Nephron (organoid): ENCODE measurements at regions not wholly inside any gene's neighbourhood (a gene's known extent, or its start where the extent isn't known, plus 50 kb on each side); places are given as distances from the start of the nearest gene placed in this dataset.
"Not testable (repeated sequence)": the region's sequence is repeated elsewhere in the genome, so short reads cannot be mapped to it uniquely, and the experiment has no call there.

Source experiments
- H3K27ac Mint-ChIP-seq, 3 experiments: 2 replicates each; pipeline ENCODE4 v1.8.0; 2020; ENCODE audit warnings: mixed read lengths in 3 of 3, mild to moderate bottlenecking in 2 of 3, moderate library complexity in 1 of 3
- H3K27me3 Mint-ChIP-seq: 2 replicates; pipeline ENCODE4 v1.8.0; 2021; ENCODE audit warnings: low read depth, mild to moderate bottlenecking, moderate library complexity, mixed read lengths
- H3K36me3 Mint-ChIP-seq: 2 replicates; pipeline ENCODE4 v1.8.0; 2020; ENCODE audit warnings: low read depth, mixed read lengths
- H3K4me1 Mint-ChIP-seq: 2 replicates; pipeline ENCODE4 v1.8.0; 2020; ENCODE audit warnings: mixed read lengths
- H3K4me3 Mint-ChIP-seq, 3 experiments: 2 replicates each; pipeline ENCODE4 v1.8.0; 2020; ENCODE audit warnings: mild to moderate bottlenecking in 3 of 3, mixed read lengths in 3 of 3, moderate library complexity in 2 of 3
- H3K9me3 Mint-ChIP-seq: 2 replicates; pipeline ENCODE4 v1.8.0; 2020; ENCODE audit warnings: mixed read lengths
- CTCF ChIP-seq, 3 experiments: fragments of 200-600 bp; sonication (generic); IDR thresholded peaks; one replicate each; pipeline ENCODE4 v1.5.0; 2021; ENCODE audit warnings: antibody characterized with exemption in 3 of 3; ENCODE audit not compliant: unreplicated experiment in 3 of 3

GRCh38 chr15:81807806-81808205, 238.0 kb downstream of the MEX3B start:
- Mint-ChIP-seq H3K4me3 (no peak overlapping the region), H3K27ac (peak overlapping the region in 2 of 3 experiments; percentile 13 to 20), H3K9me3 (peaks cover 7% of the 10 kb centered on the region), H3K27me3 (no peaks in the 10 kb centered on the region), H3K36me3 (no peaks in the 10 kb centered on the region), H3K4me1 (peaks cover 40% of the 10 kb centered on the region)
- TF ChIP-seq CTCF (IDR thresholded peaks at IDR 0.05; ENCODE audit: unreplicated experiment in 3 of 3), result no peak

- Mint-ChIP-seq H3K36me3 (no peaks in the 10 kb centered on the region), H3K27ac (peak overlapping the region in 2 of 3 experiments; percentile 19 to 20)
Observed at GRCh38 chr15:81807186-81807585, 238.6 kb downstream of the MEX3B start.

GRCh38 chr15:81795899-81796298, 249.9 kb downstream of the MEX3B start:
- no peaks in the 10 kb centered on the region for H3K27me3 Mint-ChIP-seq
- H3K9me3 Mint-ChIP-seq, result peaks cover 3% of the 10 kb centered on the region
- no peak overlapping the region for H3K4me3 Mint-ChIP-seq

More at GRCh38 chr15:81807186-81807585, 238.6 kb downstream of the MEX3B start:
- no peak for TF ChIP-seq CTCF (IDR thresholded peaks at IDR 0.05; ENCODE audit: unreplicated experiment in 3 of 3)
- H3K27me3 Mint-ChIP-seq, result no peaks in the 10 kb centered on the region
- peaks cover 40% of the 10 kb centered on the region for H3K4me1 Mint-ChIP-seq
- peaks cover 7% of the 10 kb centered on the region for H3K9me3 Mint-ChIP-seq
- H3K4me3 Mint-ChIP-seq, result no peak overlapping the region

GRCh38 chr15:81792646-81793045, 253.2 kb downstream of the MEX3B start:
- no peak for TF ChIP-seq CTCF (IDR thresholded peaks at IDR 0.05; ENCODE audit: unreplicated experiment in 3 of 3)
- Mint-ChIP-seq H3K36me3 (peaks cover 13% of the 10 kb centered on the region), H3K27ac (no peak overlapping the region), H3K27me3 (no peaks in the 10 kb centered on the region), H3K4me3 (no peak overlapping the region), H3K9me3 (peaks cover 2% of the 10 kb centered on the region), H3K4me1 (no peaks in the 10 kb centered on the region)

More at GRCh38 chr15:81795899-81796298, 249.9 kb downstream of the MEX3B start:
- peaks cover 8% of the 10 kb centered on the region for H3K36me3 Mint-ChIP-seq
- TF ChIP-seq CTCF (IDR thresholded peaks at IDR 0.05; ENCODE audit: unreplicated experiment in 3 of 3), result no peak
- no peaks in the 10 kb centered on the region for H3K4me1 Mint-ChIP-seq
- no peak overlapping the region for H3K27ac Mint-ChIP-seq

- not testable (repeated sequence) for H3K4me3 Mint-ChIP-seq, H3K4me1 Mint-ChIP-seq, H3K27ac Mint-ChIP-seq, H3K27me3 Mint-ChIP-seq, H3K9me3 Mint-ChIP-seq
- peaks cover 10% of the 10 kb centered on the region for H3K36me3 Mint-ChIP-seq
Observed at GRCh38 chr15:81791322-81791721, 254.5 kb downstream of the MEX3B start.

- Mint-ChIP-seq H3K27me3 (no peaks in the 10 kb centered on the region), H3K4me1 (no peaks in the 10 kb centered on the region), H3K36me3 (peaks cover 10% of the 10 kb centered on the region), H3K4me3 (no peak overlapping the region), H3K27ac (no peak overlapping the region), H3K9me3 (no peaks in the 10 kb centered on the region)
- TF ChIP-seq CTCF (IDR thresholded peaks at IDR 0.05; ENCODE audit: unreplicated experiment in 3 of 3), result no peak
Observed at GRCh38 chr15:81789403-81789802, 256.4 kb downstream of the MEX3B start.
